Hematopoietic multipotent progenitor cell treated with erythropoietin and hydrocortisone succinate and interleukin-3 and kit ligand, for 6 days (in vitro differentiated cells): ENCODE measurements at regions not wholly inside any gene's neighbourhood (a gene's known extent, or its start where the extent isn't known, plus 50 kb on each side); places are given as distances from the start of the nearest gene placed in this dataset.
A peak's percentile ranks its signal among the peaks of the same experiment; 100 is the strongest.
"Not testable (repeated sequence)": the region's sequence is repeated elsewhere in the genome, so short reads cannot be mapped to it uniquely, and the experiment has no call there.

Experiments used
- DNase-seq: peaks from one replicate; pipeline ENCODE4 v3.0.0-alpha.2; 2015

GRCh38 chr3:103512595-103512994 lies 1077.8 kb downstream of the ZPLD1 start:
- DNase-seq = no peak

GRCh38 chr3:103513003-103513402 lies 1078.2 kb downstream of the ZPLD1 start:
- no peak for DNase-seq

GRCh38 chr3:103515116-103515515 lies 1080.3 kb downstream of the ZPLD1 start:
- DNase-seq = no peak

- no peak for DNase-seq
Measured at GRCh38 chr3:103516950-103517349, 1082.1 kb downstream of the ZPLD1 start.

- not testable (repeated sequence) for DNase-seq
Measured at GRCh38 chr3:103531327-103531726, 1096.5 kb downstream of the ZPLD1 start.

GRCh38 chr3:103532986-103533385 lies 1098.2 kb downstream of the ZPLD1 start:
- DNase-seq = no peak

GRCh38 chr3:103554451-103554850 lies 1119.6 kb downstream of the ZPLD1 start:
- DNase-seq = no peak

GRCh38 chr3:103564116-103564515 lies 1129.3 kb downstream of the ZPLD1 start:
- not testable (repeated sequence) for DNase-seq

- no peak for DNase-seq
Measured at GRCh38 chr3:103585809-103586208, 1151.0 kb downstream of the ZPLD1 start.

GRCh38 chr3:103589770-103590169 lies 1155.0 kb downstream of the ZPLD1 start:
- DNase-seq = no peak

GRCh38 chr3:103600844-103601243 lies 1166.0 kb downstream of the ZPLD1 start:
- no peak for DNase-seq

- no peak for DNase-seq
Measured at GRCh38 chr3:103601666-103602065, 1166.9 kb downstream of the ZPLD1 start.

GRCh38 chr3:103609472-103609871 lies 1174.7 kb downstream of the ZPLD1 start:
- DNase-seq = no peak

GRCh38 chr3:103613397-103614156 lies 1178.8 kb downstream of the ZPLD1 start:
- DNase-seq = no peak

- no peak for DNase-seq
Measured at GRCh38 chr3:103614719-103615118, 1179.9 kb downstream of the ZPLD1 start.

GRCh38 chr3:103617961-103618360 lies 1183.1 kb downstream of the ZPLD1 start:
- no peak for DNase-seq

GRCh38 chr3:103624271-103624670 lies 1189.5 kb downstream of the ZPLD1 start:
- DNase-seq = no peak

GRCh38 chr3:103629391-103629790 lies 1194.6 kb downstream of the ZPLD1 start:
- DNase-seq = no peak

- DNase-seq = peak; percentile 1
Measured at GRCh38 chr3:103644450-103644849, 1209.6 kb downstream of the ZPLD1 start.

- DNase-seq = no peak
Measured at GRCh38 chr3:103653996-103654395, 1219.2 kb downstream of the ZPLD1 start.

GRCh38 chr3:103657756-103658155 lies 1222.9 kb downstream of the ZPLD1 start:
- no peak for DNase-seq

GRCh38 chr3:103660810-103661209 lies 1226.0 kb downstream of the ZPLD1 start:
- no peak for DNase-seq

- no peak for DNase-seq
Measured at GRCh38 chr3:103662591-103662990, 1227.8 kb downstream of the ZPLD1 start.

GRCh38 chr3:103672346-103672745 lies 1237.5 kb downstream of the ZPLD1 start:
- DNase-seq = no peak

- no peak for DNase-seq
Measured at GRCh38 chr3:103684904-103685303, 1250.1 kb downstream of the ZPLD1 start.
